ENCODE measurements at regions not wholly inside any gene's neighbourhood (a gene's known extent, or its start where the extent isn't known, plus 50 kb on each side); places are given as distances from the start of the nearest gene placed in this dataset.

GRCh38 chr4:123807187-123807586 is 410.6 kb downstream of the SPRY1 start:
- Histone ChIP-seq H3K79me2 (ENCODE audit: control insufficient read depth, insufficient read depth, low read length) (no peaks in the 10 kb centered on the region), H3K27me3 (ENCODE audit: control insufficient read depth, extremely low read depth, insufficient read depth, low read length) (no peaks in the 10 kb centered on the region), H3K4me2 (ENCODE audit: control insufficient read depth, extremely low read depth, insufficient read depth, low read depth, low read length) (no peak overlapping the region), H3K4me3 (ENCODE audit: control insufficient read depth in 2 of 3, extremely low read depth in 1 of 3, insufficient read depth in 2 of 3, low read depth in 1 of 3, low read length in 3 of 3) (no peak overlapping the region), H2AFZ (ENCODE audit: control insufficient read depth, low read length) (no peak overlapping the region), H4K20me1 (ENCODE audit: control insufficient read depth, extremely low read depth, insufficient read depth, low read length) (no peaks in the 10 kb centered on the region), H3K4me1 (ENCODE audit: control insufficient read depth, extremely low read depth, insufficient read depth, low read length) (no peaks in the 10 kb centered on the region), H3K9me1 (ENCODE audit: control insufficient read depth, extremely low read depth, insufficient read depth, low read length) (no peaks in the 10 kb centered on the region), H3K36me3 (ENCODE audit: control insufficient read depth in 2 of 2, extremely low read depth in 1 of 2, insufficient read depth in 2 of 2, low read length in 2 of 2) (no peaks in the 10 kb centered on the region), H3K9me3 (ENCODE audit: control insufficient read depth, low read depth, low read length) (no peaks in the 10 kb centered on the region), H3K27ac (ENCODE audit: control insufficient read depth, insufficient read depth, low read length) (no peak overlapping the region), H3K9ac (ENCODE audit: control insufficient read depth, extremely low read depth, insufficient read depth, low read length) (no peak overlapping the region)
- dilution Hi-C loops (cut with MboI; ENCODE audit: extremely low pct_ligation_motif_present, low sequenced_read_pairs), result no loop called here
- DNase-seq (ENCODE audit: low read depth, low spot score) (no peak), FAIRE-seq (no peak)
- TF ChIP-seq CTCF (optimal IDR thresholded peaks at IDR 0.05 in 1 of 3, IDR thresholded peaks at IDR 0.05 in 1 of 3, conservative IDR thresholded peaks at IDR 0.05 in 1 of 3; ENCODE audit: extremely low read depth in 1 of 3, insufficient read depth in 2 of 3, low read length in 3 of 3) (no peak), EZH2 (IDR thresholded peaks at IDR 0.05; ENCODE audit: low read length) (no peak)

DNA sequence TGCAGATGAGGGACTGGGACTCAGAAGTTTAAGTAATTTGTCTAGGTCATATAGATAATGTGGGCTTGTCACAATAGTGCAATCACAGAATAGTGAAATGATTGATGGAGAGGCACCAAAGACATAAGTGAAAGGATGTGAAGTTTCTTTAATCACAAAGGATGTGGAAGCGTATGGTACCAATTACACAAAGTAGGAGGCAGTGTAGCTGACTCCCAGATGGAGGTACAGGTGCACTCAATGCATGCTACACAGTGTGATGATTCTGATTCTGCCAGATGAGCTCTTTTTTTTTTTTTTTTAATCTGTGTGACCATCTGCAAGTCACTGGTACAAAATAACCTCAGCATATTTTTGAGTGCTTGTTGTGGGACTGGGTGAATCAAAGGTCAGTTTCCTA is 411.3 kb downstream of the SPRY1 start:
- dilution Hi-C loops (cut with MboI; ENCODE audit: extremely low pct_ligation_motif_present, low sequenced_read_pairs), result no loop called here
- Histone ChIP-seq H3K4me1 (ENCODE audit: control insufficient read depth, extremely low read depth, insufficient read depth, low read length) (no peaks in the 10 kb centered on the region), H3K9ac (ENCODE audit: control insufficient read depth, extremely low read depth, insufficient read depth, low read length) (no peak overlapping the region), H4K20me1 (ENCODE audit: control insufficient read depth, extremely low read depth, insufficient read depth, low read length) (no peaks in the 10 kb centered on the region), H3K27me3 (ENCODE audit: control insufficient read depth, extremely low read depth, insufficient read depth, low read length) (no peaks in the 10 kb centered on the region), H3K27ac (ENCODE audit: control insufficient read depth, insufficient read depth, low read length) (no peak overlapping the region), H3K4me2 (ENCODE audit: control insufficient read depth, extremely low read depth, insufficient read depth, low read depth, low read length) (no peak overlapping the region), H3K4me3 (ENCODE audit: control insufficient read depth in 2 of 3, extremely low read depth in 1 of 3, insufficient read depth in 2 of 3, low read depth in 1 of 3, low read length in 3 of 3) (no peak overlapping the region), H3K9me3 (ENCODE audit: control insufficient read depth, low read depth, low read length) (no peaks in the 10 kb centered on the region), H3K79me2 (ENCODE audit: control insufficient read depth, insufficient read depth, low read length) (no peaks in the 10 kb centered on the region), H3K36me3 (ENCODE audit: control insufficient read depth in 2 of 2, extremely low read depth in 1 of 2, insufficient read depth in 2 of 2, low read length in 2 of 2) (no peaks in the 10 kb centered on the region), H3K9me1 (ENCODE audit: control insufficient read depth, extremely low read depth, insufficient read depth, low read length) (no peaks in the 10 kb centered on the region), H2AFZ (ENCODE audit: control insufficient read depth, low read length) (no peak overlapping the region)
- no peak for DNase-seq (ENCODE audit: low read depth, low spot score)
- no peak for FAIRE-seq
- no peak for TF ChIP-seq CTCF (optimal IDR thresholded peaks at IDR 0.05 in 1 of 3, IDR thresholded peaks at IDR 0.05 in 1 of 3, conservative IDR thresholded peaks at IDR 0.05 in 1 of 3; ENCODE audit: extremely low read depth in 1 of 3, insufficient read depth in 2 of 3, low read length in 3 of 3)
- TF ChIP-seq EZH2 (IDR thresholded peaks at IDR 0.05; ENCODE audit: low read length), result no peak
